DMS53 treated with DMSO at 0.1 percent for 48 hours (cell line): ENCODE measurements at regions not wholly inside any gene's neighbourhood (a gene's known extent, or its start where the extent isn't known, plus 50 kb on each side); places are given as distances from the start of the nearest gene placed in this dataset.

Experiments
- DNase-seq: peaks from one replicate; lab custom pipeline; 2025; ENCODE audit not compliant: unreplicated experiment; lab: John Stamatoyannopoulos, UW

DNA sequence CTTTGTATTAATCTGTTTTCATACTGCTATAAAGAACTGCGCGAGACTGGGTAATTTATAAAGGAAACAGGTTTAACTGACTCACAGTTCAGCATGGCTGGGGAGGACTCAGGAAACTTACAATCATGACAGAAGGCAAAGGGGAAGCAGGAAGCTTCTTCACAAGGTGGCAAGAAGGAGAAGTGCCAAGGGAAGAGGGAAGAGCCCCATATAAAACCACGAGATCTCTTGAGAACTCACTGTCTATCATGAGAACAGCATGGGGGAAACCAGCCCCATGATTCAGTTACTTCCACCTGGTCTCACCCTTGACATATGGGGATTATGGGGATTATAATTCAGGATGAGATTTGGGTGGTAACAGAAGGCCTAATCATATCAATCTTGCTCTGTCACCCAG is 60.9 kb upstream of the CHD1 start:
- DNase-seq = no peak

DNA sequence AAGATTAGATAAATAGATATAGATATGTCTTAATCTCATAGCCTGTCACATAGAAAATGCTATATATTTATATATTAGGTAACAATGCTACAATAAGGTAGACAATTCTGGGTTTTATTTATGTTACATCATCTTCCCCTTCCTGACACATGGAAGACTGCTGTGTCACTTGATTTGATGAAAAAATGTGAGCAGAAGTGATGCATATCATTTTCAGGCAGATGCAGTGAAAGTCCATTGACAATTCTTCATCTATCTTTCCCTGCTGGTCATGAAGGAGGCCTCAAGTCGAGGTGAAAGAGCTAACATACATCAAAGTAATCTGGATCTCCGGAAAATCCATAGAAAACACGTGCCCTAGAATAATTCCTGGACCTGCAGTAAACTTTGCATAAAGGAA is 57.8 kb upstream of the CHD1 start:
- no peak for DNase-seq

DNA sequence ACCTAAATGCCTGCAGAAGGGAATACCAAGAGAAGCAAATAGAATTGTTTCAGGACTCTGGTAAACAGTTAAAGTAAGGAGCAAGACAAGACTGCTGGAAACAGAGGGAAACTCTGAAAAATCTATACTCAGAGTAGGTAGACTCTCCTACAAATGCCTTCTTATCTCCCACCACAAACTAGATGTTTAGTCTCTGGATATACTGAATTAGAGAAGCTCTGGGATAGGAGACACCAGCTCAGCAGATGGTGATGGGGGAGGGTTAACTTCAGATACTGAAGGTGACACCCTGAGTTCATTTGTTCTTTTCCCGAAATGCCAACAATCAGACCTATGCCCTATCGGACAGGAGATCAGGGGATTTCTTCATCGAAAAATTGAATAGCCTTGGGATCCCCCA is 54.1 kb upstream of the CHD1 start:
- no peak for DNase-seq
